ENCODE measurements at regions not wholly inside any gene's neighbourhood (a gene's known extent, or its start where the extent isn't known, plus 50 kb on each side); places are given as distances from the start of the nearest gene placed in this dataset.
A peak's percentile ranks its signal among the peaks of the same experiment; 100 is the strongest.
"Not testable (repeated sequence)": the region's sequence is repeated elsewhere in the genome, so short reads cannot be mapped to it uniquely, and the experiment has no call there.

DNA sequence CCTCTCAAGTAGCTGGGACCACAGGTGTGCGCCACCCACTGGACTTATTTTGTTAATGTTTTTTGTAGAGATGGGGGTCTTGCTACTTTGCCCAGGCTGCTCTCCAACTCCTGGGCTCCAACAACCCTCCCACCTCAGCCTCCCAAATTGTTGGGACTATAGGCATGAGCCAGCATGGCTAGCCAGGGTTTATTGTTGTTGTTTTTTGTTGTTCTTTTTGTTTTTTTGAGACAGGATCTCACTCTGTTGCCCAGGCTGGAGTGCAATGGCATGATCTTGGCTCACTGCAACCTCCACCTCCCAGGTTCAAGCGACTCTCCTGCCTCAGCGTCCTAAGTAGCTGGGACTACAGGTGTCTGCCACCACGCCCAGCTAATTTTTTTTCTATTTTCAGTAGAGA is 142.2 kb downstream of the CRLF3 start:
- 94% methylated on average over 3 of the region's 4 CpGs for WGBS (ENCODE audit: insufficient coverage)
- H3K36me3 ChIP-seq (ENCODE audit: control insufficient read depth in 4 of 4, insufficient read depth in 4 of 4, low read length in 3 of 4); CTCF ChIA-PET; H3K4me3 ChIP-seq (ENCODE audit: control insufficient read depth in 1 of 7, extremely low read depth in 1 of 7, insufficient read depth in 4 of 7, low read depth in 2 of 7, low read length in 6 of 7); H3K4me1 ChIP-seq (ENCODE audit: control extremely low read depth in 1 of 4, control insufficient read depth in 4 of 4, insufficient read depth in 4 of 4, low read length in 3 of 4); POLR2A ChIA-PET; DNase-seq; H3K9me3 ChIP-seq (ENCODE audit: control extremely low read depth in 1 of 5, control insufficient read depth in 4 of 5, insufficient read depth in 2 of 5, low read depth in 1 of 5, low read length in 4 of 5); H3K27ac ChIP-seq (ENCODE audit: insufficient read depth in 1 of 2, low read depth in 1 of 2, low read length in 2 of 2, poor library complexity in 1 of 2, severe bottlenecking in 2 of 2); H3K27me3 ChIP-seq (replicated peaks in 2 of 5; ENCODE audit: control insufficient read depth in 4 of 5, insufficient read depth in 5 of 5, low read length in 4 of 5): not testable (repeated sequence)

DNA sequence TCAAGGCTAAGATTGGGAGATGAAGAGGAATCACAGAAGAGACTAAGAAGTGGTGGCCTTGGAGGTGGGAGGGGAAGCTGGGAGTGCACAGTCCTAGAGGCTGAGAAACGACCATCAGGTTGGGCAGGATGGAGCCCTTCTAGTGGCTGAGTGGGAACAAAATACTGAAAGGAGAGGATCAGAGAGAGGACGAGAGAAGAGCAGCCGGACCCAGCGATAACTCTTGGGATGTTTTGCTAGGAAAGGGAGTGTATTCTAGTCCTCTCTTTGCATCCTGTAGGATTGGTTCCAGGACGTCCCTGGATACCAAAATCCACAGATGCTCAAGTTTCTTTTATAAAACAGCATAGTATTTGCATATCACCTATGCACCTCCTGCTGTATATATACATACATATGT is 143.8 kb downstream of the CRLF3 start:
- H3K36me3 ChIP-seq (ENCODE audit: control insufficient read depth in 4 of 4, insufficient read depth in 4 of 4, low read length in 3 of 4); H3K9me3 ChIP-seq (ENCODE audit: control extremely low read depth in 1 of 5, control insufficient read depth in 4 of 5, insufficient read depth in 2 of 5, low read depth in 1 of 5, low read length in 4 of 5); H3K4me3 ChIP-seq (ENCODE audit: control insufficient read depth in 1 of 7, extremely low read depth in 1 of 7, insufficient read depth in 4 of 7, low read depth in 2 of 7, low read length in 6 of 7); POLR2A ChIA-PET; H3K4me1 ChIP-seq (ENCODE audit: control extremely low read depth in 1 of 4, control insufficient read depth in 4 of 4, insufficient read depth in 4 of 4, low read length in 3 of 4); H3K27ac ChIP-seq (ENCODE audit: insufficient read depth in 1 of 2, low read depth in 1 of 2, low read length in 2 of 2, poor library complexity in 1 of 2, severe bottlenecking in 2 of 2); DNase-seq; CTCF ChIA-PET; H3K27me3 ChIP-seq (replicated peaks in 2 of 5; ENCODE audit: control insufficient read depth in 4 of 5, insufficient read depth in 5 of 5, low read length in 4 of 5): not testable (repeated sequence)
- WGBS (ENCODE audit: insufficient coverage) = no CpG with 5 or more reads among the region's 5 CpGs

DNA sequence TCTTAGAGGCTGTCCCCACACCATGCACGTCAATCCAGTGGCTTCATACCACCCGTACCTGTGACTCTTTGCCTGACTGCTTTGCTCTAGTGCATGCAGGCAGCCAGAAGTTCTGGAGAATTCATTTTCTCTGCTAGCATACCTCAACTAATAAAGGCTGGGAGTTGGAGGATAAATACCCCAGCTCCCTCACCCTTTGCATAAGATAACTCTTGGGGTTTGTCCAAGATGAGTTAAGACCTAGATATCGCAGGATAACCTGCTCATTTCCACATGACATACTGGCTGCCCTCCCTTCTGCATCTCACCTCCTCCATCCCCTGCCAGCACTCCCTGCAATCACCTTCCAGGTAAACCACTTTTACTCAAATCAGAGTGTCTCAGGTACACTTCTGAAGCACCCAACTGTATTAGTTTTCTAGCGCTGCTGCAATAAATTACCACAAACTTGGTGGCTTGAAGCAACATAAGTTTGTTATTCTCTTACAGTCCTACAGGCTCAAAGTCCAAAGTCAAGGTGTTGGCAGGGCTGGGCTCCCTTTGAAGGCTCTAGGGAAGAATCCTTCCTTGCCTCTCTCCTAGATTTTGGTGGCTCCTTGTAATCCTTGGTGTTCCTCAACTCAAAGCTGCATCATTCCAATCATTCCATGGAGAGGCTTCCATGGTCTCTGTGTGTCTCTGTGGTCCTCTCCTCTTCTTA is 146.8 kb downstream of the CRLF3 start:
- POLR2A ChIA-PET = no interaction called here
- CTCF ChIA-PET = no interaction called here

DNA sequence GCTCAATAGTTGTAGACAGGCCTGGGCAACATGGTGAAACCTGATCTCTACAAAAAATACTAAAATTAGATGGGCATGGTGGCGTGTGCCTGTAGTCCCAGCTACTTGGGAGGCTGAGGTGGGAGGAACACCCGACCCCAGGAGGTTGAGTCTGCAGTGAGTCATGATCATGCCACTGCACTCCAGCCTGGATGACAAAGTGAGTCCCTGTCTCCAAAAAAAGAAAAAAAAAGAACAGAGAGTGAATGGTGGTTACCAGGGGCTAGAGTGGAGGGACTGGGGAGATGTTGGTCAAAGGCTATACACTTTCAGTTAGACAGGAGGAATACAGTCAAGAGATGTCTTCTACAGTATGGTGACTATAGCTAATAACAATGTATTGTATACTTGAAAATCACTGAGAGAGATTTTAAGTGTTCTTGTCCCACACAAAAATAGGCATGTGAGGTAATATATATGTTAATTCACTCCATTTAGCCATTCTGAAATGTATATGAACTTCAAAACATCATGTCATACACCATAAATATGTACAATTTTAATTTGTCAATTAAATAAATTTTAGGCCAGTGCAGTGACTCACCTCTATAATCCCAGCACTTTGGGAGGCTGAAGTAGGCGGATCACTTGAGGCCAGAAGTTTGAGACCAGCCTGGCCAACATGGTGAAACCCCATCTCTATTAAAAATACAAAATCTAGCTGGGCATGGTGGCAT is 148.6 kb downstream of the CRLF3 start:
- H3K4me1 ChIP-seq (ENCODE audit: control extremely low read depth in 1 of 4, control insufficient read depth in 4 of 4, insufficient read depth in 4 of 4, low read length in 3 of 4); H3K27me3 ChIP-seq (replicated peaks in 2 of 5; ENCODE audit: control insufficient read depth in 4 of 5, insufficient read depth in 5 of 5, low read length in 4 of 5); POLR2A ChIA-PET; CTCF ChIA-PET; H3K27ac ChIP-seq (ENCODE audit: insufficient read depth in 1 of 2, low read depth in 1 of 2, low read length in 2 of 2, poor library complexity in 1 of 2, severe bottlenecking in 2 of 2); H3K9me3 ChIP-seq (ENCODE audit: control extremely low read depth in 1 of 5, control insufficient read depth in 4 of 5, insufficient read depth in 2 of 5, low read depth in 1 of 5, low read length in 4 of 5); DNase-seq; H3K36me3 ChIP-seq (ENCODE audit: control insufficient read depth in 4 of 4, insufficient read depth in 4 of 4, low read length in 3 of 4); H3K4me3 ChIP-seq (ENCODE audit: control insufficient read depth in 1 of 7, extremely low read depth in 1 of 7, insufficient read depth in 4 of 7, low read depth in 2 of 7, low read length in 6 of 7): not testable (repeated sequence)
- 100% methylated on average over 3 of the region's 3 CpGs for WGBS (ENCODE audit: insufficient coverage)

More for the DNA sequence above, 146.8 kb downstream of the CRLF3 start:
- no peaks in the 10 kb centered on the region for H3K27me3 ChIP-seq (replicated peaks in 2 of 5; ENCODE audit: control insufficient read depth in 4 of 5, insufficient read depth in 5 of 5, low read length in 4 of 5)
- H3K4me1 ChIP-seq (ENCODE audit: control extremely low read depth in 1 of 4, control insufficient read depth in 4 of 4, insufficient read depth in 4 of 4, low read length in 3 of 4) = no peaks in the 10 kb centered on the region
- H3K27ac ChIP-seq (ENCODE audit: insufficient read depth in 1 of 2, low read depth in 1 of 2, low read length in 2 of 2, poor library complexity in 1 of 2, severe bottlenecking in 2 of 2) = no peak overlapping the region
- WGBS (ENCODE audit: insufficient coverage) = 93% methylated on average over 4 of the region's 4 CpGs
- no peaks in the 10 kb centered on the region for H3K36me3 ChIP-seq (ENCODE audit: control insufficient read depth in 4 of 4, insufficient read depth in 4 of 4, low read length in 3 of 4)
- no peak overlapping the region for H3K4me3 ChIP-seq (ENCODE audit: control insufficient read depth in 1 of 7, extremely low read depth in 1 of 7, insufficient read depth in 4 of 7, low read depth in 2 of 7, low read length in 6 of 7)
- no peak for DNase-seq
- peaks cover 0 to 8% (median 0%) of the 10 kb centered on the region in 5 experiments for H3K9me3 ChIP-seq (ENCODE audit: control extremely low read depth in 1 of 5, control insufficient read depth in 4 of 5, insufficient read depth in 2 of 5, low read depth in 1 of 5, low read length in 4 of 5)

DNA sequence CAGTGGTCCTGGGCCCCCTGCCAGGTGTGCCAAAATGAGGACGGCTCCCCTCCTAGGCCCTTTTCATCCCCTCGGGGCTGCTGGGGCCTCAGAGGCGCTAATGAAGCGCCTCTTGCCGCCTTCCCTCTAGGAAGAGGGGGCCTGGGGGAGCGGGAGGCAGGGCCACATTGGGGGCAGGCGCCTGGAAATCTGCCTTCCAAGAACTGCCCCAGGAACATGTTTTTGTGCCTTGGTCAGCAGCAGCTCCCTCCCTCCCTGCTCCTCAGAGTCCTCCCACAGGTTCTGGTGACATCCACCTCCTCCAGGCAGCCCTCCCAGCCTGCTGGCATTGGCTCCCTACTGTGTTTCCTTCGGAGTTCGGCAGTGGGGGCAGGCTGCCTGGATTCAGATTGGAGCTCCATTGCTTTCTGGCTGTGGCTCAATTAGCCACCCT is 155.3 kb downstream of the CRLF3 start:
- H3K27ac ChIP-seq (ENCODE audit: insufficient read depth in 1 of 2, low read depth in 1 of 2, low read length in 2 of 2, poor library complexity in 1 of 2, severe bottlenecking in 2 of 2); H3K4me3 ChIP-seq (ENCODE audit: control insufficient read depth in 1 of 7, extremely low read depth in 1 of 7, insufficient read depth in 4 of 7, low read depth in 2 of 7, low read length in 6 of 7); H3K4me1 ChIP-seq (ENCODE audit: control extremely low read depth in 1 of 4, control insufficient read depth in 4 of 4, insufficient read depth in 4 of 4, low read length in 3 of 4); POLR2A ChIA-PET; H3K9me3 ChIP-seq (ENCODE audit: control extremely low read depth in 1 of 5, control insufficient read depth in 4 of 5, insufficient read depth in 2 of 5, low read depth in 1 of 5, low read length in 4 of 5); H3K27me3 ChIP-seq (replicated peaks in 2 of 5; ENCODE audit: control insufficient read depth in 4 of 5, insufficient read depth in 5 of 5, low read length in 4 of 5); DNase-seq; CTCF ChIA-PET; H3K36me3 ChIP-seq (ENCODE audit: control insufficient read depth in 4 of 4, insufficient read depth in 4 of 4, low read length in 3 of 4): not testable (repeated sequence)
- no CpG with 5 or more reads among the region's 9 CpGs for WGBS (ENCODE audit: insufficient coverage)

DNA sequence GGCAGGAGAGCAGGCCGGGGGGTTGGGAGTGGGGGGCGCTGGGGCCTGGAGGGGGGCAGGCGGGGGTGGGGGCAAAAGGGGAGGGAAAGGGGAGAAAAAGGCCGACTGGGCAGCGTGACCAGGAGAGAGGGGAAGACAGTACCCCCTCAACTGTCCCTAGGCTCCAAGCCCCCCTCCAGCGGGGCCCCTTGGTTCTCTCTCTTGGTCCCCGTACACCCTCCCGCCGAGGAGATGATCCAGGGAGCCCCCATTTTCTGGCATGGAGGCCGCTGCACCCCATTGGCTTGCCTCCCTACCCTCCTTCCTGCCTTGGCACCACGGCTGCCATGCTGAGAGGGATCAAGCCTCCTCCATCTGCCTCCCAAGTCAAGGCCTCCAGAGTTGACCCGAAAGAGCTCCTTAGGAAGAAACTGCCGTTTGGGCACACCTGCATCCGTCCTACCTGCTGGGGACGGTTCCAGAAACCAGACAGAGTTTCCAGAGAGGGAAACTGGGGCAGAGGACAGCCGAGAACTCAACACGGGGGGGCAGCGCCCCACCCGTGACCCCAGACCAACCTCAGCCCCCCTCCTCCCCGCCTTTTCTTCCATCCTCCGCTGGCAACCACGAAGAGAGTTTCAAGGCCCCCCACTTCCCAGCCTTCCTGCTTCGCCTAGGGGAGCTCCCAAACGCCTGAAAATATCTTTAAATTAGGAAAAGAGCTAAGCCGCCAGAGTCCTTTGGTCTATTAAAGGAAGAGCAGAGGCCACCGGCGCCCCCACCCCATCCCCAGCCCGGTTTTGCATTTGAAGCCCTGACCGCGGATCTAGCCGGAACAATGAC is 155.9 kb downstream of the CRLF3 start:
- H3K27ac ChIP-seq (ENCODE audit: insufficient read depth in 1 of 2, low read depth in 1 of 2, low read length in 2 of 2, poor library complexity in 1 of 2, severe bottlenecking in 2 of 2); DNase-seq; H3K4me1 ChIP-seq (ENCODE audit: control extremely low read depth in 1 of 4, control insufficient read depth in 4 of 4, insufficient read depth in 4 of 4, low read length in 3 of 4); H3K27me3 ChIP-seq (replicated peaks in 2 of 5; ENCODE audit: control insufficient read depth in 4 of 5, insufficient read depth in 5 of 5, low read length in 4 of 5); H3K9me3 ChIP-seq (ENCODE audit: control extremely low read depth in 1 of 5, control insufficient read depth in 4 of 5, insufficient read depth in 2 of 5, low read depth in 1 of 5, low read length in 4 of 5); POLR2A ChIA-PET; CTCF ChIA-PET; H3K36me3 ChIP-seq (ENCODE audit: control insufficient read depth in 4 of 4, insufficient read depth in 4 of 4, low read length in 3 of 4): not testable (repeated sequence)
- WGBS (ENCODE audit: insufficient coverage) = no CpG with 5 or more reads among the region's 31 CpGs
- H3K4me3 ChIP-seq (ENCODE audit: control insufficient read depth in 1 of 7, extremely low read depth in 1 of 7, insufficient read depth in 4 of 7, low read depth in 2 of 7, low read length in 6 of 7) = peak overlapping the region in 1 of 7 experiments; percentile 65
